HG03520 (cell line): ENCODE measurements at regions not wholly inside any gene's neighbourhood (a gene's known extent, or its start where the extent isn't known, plus 50 kb on each side); places are given as distances from the start of the nearest gene placed in this dataset.

ENCODE experiments used
- ATAC-seq: cut with Tn5 transposase; IDR thresholded peaks from one replicate; pipeline ENCODE4 v1.9.1; 2021; ENCODE audit warnings: mild to moderate bottlenecking, moderate library complexity; ENCODE audit not compliant: unreplicated experiment

- ATAC-seq = no peak
Observed at GRCh38 chr18:41373612-41374011, 581.4 kb upstream of the PIK3C3 start.

GRCh38 chr18:41372046-41372665 is 582.9 kb upstream of the PIK3C3 start:
- ATAC-seq = no peak

DNA sequence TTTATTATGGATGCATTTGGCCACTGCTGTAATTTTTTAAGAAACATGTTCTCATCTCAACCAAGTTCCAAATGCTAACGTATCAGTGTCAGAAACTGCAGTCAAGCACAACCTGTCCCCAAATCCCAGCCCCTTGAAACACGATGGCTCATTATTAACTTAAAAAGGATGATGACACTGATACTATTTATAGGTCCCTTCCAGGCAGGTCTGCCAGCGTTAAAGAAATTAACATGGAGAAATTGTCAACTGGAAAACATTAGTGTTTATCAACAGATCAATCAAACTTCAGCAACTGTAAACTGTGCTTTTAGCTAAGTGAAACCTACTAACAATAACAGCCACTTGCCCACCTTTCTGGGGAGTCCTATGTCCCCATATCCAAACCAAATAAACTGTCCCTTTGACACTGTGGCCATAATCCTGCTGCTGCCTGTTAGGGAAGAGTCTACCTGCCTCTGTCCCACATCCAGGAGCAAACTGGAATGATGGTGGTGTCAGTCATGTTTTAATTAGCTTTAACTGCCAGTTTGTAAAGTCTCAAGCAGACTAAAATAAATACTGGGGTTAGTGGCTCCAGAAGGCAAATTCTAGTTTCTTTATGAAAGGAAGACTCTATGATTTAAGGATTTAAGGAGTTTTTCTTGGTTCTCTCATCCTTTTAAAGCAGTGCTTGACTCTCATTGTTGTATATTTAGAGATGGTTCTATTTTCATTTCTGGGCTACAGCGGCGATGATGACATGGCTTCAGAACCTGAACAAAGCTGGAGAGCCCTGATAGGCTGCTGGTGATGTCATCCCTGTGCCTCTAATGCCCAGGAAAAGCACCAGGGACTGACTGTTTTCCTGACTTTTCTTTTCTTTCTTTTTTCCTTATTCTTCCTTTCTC is 583.6 kb upstream of the PIK3C3 start:
- no peak for ATAC-seq

DNA sequence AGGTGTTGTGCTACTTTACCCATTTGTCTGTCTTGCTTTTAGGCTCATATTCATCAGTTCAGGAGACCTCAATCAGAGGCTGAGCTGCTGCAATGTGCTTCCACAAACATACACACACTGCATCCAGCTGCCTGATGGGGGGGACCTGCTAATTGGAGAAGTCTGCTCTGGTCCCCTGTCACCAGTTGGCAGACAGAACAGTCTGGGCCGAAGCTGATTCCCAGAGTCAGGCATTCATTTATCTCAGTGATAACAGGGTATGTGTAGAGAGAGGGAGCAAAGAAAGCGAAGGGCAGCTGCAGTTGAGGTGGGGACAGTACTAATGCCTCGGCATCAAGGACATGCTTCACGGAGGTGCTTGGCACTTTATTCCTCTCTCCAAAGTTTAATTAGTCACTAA is 584.3 kb upstream of the PIK3C3 start:
- no peak for ATAC-seq

DNA sequence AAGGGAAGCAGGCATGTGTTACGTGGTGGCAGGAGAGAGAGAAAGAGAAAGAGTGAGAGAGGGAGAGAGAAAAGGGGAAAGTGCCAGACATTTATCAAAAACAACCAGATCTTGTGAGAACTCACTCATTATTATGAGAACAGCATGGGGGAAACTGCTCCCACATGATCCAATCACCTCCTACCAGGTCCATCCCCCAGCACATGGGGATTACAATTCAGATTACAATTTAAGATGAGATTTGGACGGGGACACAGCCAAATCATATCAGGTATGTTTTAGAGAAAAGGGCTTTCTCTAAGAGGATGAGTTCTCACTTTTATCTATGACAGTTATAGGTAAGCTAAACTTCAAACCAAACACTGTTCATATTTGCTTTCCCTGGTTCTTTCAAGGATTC is 597.3 kb upstream of the PIK3C3 start:
- ATAC-seq = no peak

DNA sequence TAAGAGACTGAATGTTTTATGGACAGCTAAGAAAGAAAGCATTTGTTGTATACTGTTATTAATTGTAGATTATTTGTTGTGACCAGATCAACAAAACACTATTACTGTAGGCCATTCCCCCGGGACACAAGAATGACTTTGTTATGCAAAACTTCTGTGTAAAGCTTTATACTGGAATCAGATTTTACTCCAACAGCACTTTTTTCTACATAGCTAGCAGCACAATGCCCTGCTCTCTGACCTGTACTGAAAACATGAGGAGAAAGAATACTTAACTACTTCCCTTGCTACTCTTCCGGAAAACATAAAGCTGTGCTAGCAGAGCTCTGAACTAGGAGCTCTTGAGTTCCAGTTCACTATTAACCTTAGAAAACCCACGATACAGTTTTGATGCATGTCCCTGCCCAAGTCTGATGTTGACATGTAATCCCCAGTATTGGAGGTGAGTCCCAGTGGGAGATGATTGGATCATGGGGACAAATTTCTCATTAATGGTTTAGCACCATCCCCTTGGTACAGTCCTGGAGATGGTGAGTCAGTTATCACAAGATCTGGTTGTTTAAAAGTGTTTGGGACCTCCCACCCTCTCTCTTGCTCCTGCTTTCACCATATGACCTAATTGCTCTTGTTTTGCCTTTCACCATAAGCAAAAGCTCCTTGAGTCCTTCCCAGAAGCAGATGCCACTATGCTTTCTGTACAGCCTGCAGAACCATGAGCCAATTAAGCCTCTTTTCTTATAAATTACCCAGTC is 601.1 kb upstream of the PIK3C3 start:
- no peak for ATAC-seq

DNA sequence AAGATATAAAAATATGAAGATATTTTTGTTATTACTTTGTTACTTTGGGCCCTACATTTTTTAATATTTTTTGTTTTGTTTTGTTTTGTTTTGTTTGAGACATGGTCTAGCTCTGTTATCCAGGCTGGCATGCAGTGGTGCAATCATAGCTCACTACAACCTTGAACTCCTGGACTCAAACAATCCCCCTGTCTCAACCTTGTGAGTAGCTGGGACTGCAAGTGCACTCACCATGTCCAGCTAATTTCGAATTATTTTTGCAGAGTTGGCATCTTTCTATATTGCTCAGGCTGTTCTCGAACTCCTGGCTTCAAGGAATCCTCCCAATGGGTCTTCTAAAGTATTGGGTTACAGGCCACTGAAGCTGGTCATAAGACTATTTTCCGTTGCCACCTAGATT is 603.6 kb upstream of the PIK3C3 start:
- no peak for ATAC-seq

DNA sequence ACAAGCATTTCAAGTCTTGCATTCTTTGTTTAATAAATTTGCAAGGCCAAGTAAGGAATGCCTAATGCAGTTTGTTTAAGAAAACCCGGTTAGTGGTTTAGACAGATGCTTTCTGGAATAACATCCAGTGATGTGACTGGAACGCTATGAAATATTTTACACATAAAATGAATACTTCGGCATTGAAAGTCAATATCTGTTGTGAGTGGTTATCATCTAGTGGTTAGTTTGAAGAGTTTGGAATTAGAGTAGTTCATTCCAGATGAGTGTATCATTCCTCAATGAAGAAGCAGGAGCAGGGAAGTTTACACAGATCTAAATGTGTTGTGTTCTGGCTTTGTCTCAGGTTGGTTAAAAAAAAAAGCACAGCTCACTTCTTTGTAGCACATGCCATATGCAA is 608.0 kb upstream of the PIK3C3 start:
- ATAC-seq = no peak

DNA sequence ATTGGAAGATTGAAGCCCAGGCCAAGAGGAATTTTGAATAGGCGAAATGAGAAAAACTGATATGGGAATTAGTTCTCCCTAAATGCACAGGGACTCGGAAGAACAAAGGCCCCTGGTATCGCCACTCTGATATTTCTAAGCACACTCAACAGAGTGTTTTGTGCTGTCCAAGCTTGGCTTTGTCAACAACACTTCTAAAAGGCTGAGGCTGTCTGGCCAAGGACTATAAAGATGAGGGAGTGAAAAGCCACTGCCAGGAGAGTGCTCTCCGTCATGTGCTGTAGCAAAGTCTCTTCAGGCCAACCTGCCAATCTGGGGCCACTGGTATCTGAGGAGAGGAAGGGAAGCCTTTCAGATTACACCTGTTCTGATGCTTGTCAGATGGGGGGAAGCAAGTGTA is 611.2 kb upstream of the PIK3C3 start:
- ATAC-seq = no peak

GRCh38 chr18:41338341-41338740 is 616.7 kb upstream of the PIK3C3 start:
- ATAC-seq = no peak

DNA sequence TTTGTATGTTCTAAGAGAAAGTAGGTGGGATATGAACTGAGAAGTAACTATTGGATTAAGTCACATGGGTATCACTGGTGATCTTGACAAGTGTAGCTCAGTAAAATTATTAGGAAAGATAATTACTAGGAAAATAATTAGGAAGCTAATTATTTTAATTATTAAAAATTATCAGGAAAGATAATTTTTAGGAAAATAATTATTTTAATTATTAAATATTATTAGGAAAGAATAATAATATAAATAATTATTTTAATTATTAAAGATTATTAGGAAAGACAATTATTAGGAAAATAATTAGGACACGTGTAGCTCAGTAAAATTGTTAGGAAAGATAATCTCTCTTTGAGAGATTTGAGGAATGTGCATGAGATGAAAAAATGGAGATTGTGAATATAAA is 623.4 kb upstream of the PIK3C3 start:
- no peak for ATAC-seq

- ATAC-seq = no peak
Observed at GRCh38 chr18:41326311-41326710, 628.7 kb upstream of the PIK3C3 start.

DNA sequence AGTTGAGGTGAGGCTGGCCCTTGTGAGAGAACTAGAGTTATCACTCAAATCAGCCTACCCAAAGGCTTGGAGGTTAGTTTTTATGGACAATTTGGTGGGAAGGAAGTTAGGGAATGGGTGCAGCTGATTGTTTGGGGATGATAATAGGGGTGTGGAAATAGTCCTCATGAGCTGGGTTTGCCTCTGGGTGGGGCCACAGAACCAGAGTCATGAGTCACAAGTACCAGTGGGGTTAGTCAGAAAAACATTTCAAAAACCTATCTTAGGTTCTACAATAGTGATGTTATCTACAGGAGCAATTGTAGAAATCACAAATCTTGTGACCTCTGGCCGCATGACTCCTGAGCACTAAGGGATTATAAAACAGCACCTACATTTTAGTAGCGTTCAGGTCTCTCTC is 630.1 kb upstream of the PIK3C3 start:
- ATAC-seq = no peak

- no peak for ATAC-seq
Observed at GRCh38 chr18:41324020-41324791, 630.8 kb upstream of the PIK3C3 start.

DNA sequence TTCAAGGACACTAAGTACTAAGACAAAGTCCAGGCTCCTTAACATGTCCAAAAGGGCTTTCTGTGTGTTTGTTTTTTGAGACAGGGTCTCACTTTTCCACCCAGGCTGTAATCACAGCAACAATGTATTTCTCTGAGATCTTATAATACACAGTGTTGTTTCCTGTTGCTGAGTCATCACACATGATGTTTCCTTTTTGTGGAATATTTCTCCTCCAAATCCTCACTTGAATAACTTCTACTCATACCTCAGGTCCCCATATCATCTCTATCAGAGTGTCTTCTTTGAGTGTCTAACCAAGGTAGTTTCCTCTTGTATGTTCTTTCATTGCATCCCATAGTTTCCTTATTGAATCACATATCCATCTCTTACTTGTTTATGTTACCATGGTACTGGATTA is 632.0 kb upstream of the PIK3C3 start:
- ATAC-seq = no peak

DNA sequence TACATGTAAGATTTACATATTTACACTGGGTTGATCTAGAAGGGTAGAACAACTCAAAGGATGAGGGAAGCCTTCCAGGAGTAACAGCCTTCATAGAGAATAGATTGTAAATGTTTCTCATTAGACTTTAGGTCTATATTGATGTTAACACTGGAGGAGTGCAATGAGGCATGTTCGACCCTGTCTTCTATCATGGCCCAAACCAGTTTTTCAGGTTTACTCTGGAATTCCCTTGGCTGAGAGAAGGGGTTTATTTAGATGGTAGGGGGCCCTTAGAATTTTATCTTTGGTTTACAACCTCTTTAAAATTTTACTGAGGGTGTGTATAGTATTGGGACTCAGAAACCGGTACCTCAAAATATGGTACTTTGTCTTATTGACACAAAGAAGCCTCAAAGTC is 634.9 kb upstream of the PIK3C3 start:
- ATAC-seq = no peak

- ATAC-seq = no peak
Observed at GRCh38 chr18:41315134-41315533, 639.9 kb upstream of the PIK3C3 start.

DNA sequence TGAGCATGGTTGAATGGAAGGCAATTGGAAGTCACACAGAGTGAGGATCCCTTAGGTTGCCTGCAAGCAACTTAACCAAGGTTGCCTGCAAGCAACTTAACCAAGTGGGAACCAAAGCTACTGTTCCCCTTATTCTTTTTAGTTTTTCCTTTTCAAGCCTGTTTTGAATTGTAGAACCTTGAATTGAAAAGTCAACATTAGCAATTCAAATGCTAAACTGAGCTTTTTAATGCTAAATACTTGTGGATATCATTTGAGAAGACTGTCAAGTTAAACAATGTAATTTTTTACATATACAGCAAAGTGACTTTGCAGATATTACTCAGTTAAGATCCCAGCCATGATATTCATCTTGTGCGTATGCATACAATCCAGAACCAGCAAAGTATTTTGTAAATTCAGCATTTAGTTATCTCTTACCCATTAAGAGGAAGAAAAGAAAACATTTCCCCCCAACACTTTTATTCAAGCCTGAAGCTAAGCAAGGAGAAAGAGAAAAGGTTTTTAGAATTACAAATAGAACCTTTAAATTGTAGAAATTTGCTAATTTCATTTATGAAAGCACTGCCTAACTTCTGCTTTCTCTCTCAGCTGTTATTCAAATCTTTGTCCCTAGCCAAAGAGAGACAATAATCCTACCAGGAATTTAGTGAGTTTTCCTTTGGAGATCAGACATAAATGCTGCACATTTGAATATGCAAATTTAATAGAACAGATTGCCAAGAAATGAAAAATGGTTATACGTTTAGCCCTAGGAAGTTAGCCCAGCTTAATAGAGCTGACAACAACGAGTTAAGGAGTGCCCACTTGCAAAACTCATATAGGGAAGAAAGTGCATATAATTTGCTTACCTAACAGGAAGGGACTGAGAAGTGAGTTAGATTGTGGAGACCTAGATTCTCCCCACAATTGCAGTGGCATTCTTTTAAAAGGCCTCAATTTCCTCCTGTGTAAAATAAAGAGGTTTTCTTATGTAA is 643.2 kb upstream of the PIK3C3 start:
- ATAC-seq = no peak

DNA sequence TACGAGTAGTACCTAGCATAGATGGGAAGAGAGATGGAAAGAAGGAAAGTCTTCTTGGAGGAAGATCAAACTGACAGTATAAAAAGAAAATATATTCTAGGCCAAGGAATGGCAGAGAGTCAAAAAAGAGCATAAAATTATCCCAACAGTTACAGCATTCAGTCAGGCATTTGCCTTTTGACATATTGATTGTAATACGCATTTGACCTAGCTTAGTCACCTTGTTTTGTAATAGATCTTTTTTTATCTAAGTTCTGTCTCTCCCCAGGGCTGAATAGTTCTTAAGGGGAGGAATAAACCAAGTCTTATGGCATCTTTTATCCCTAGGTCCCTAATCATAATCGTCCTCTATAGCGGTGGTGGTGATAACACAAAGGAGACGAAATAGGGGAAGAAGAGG is 657.3 kb upstream of the PIK3C3 start:
- ATAC-seq = no peak

DNA sequence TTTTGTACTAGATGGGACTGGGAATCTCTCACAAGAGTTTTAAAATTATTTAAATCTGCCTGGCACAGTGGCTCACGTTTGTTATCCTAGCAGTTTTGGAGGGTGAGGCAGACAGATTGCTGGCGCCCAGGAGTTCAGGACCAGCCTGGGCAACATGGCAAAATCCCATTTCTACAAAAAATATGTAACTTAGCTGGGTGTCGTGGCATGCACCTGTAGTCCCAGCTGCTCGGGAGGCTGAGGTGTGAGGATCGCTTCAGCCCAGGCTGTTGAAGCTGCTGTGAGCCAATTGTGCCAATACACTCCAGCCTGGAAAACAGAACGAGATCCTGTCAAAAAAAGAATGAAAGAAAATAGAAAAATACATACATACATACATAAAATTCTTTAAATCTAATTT is 685.7 kb upstream of the PIK3C3 start:
- ATAC-seq = no peak
